HepG2 (cell line): ENCODE measurements at regions not wholly inside any gene's neighbourhood (a gene's known extent, or its start where the extent isn't known, plus 50 kb on each side); places are given as distances from the start of the nearest gene placed in this dataset.

Experiments
- CCAR2 ChIP-seq: fragments of 200-400 bp; formaldehyde crosslinking; optimal IDR thresholded peaks from 2 replicates; pipeline ENCODE3; 2018; ENCODE audit warnings: low read depth, mild to moderate bottlenecking, low read length, moderate library complexity
- FOXK1 ChIP-seq: sonication (generic); formaldehyde crosslinking; IDR thresholded peaks from 2 replicates; pipeline ENCODE4 v1.4.0; 2020; ENCODE audit warnings: low read depth, missing genetic modification reagents, borderline replicate concordance
- TCF12 ChIP-seq, 2 experiments: fragments of 450-650 bp in 1 of 2; sonication (generic) in 1 of 2; formaldehyde crosslinking in 1 of 2; IDR thresholded peaks; 2 replicates each; pipeline versions ENCODE4 v1.6.1 to v1.8.0; 2017 to 2022; ENCODE audit warnings: antibody characterized with exemption in 1 of 2, mild to moderate bottlenecking in 1 of 2, missing genetic modification reagents in 1 of 2, moderate library complexity in 1 of 2
- ZKSCAN5 ChIP-seq: sonication (generic); formaldehyde crosslinking; IDR thresholded peaks from 2 replicates; pipeline ENCODE4 v1.5.1; 2020; ENCODE audit warnings: mild to moderate bottlenecking, missing genetic modification reagents
- ZNF30 ChIP-seq: sonication (generic); formaldehyde crosslinking; IDR thresholded peaks from 2 replicates; pipeline ENCODE4 v1.5.0; 2020; ENCODE audit warnings: mild to moderate bottlenecking, missing genetic modification reagents
- ZNF589 ChIP-seq: sonication (generic); formaldehyde crosslinking; conservative IDR thresholded peaks from 2 replicates; pipeline ENCODE4 v1.8.0; 2022; ENCODE audit warnings: mild to moderate bottlenecking, moderate library complexity, missing genetic modification reagents
- TF ChIP-seq, protein P1 (sequence below), 2 experiments: IDR thresholded peaks; 2 replicates each; pipeline ENCODE4 v1.6.1; 2011 to 2012; ENCODE audit warnings: low read length in 2 of 2, borderline replicate concordance in 1 of 2, low read depth in 1 of 2, mild to moderate bottlenecking in 1 of 2, moderate library complexity in 1 of 2
- TF ChIP-seq, protein P2 (sequence below), 2 experiments: fragments of 450-650 bp in 1 of 2; sonication (generic) in 1 of 2; formaldehyde crosslinking; IDR thresholded peaks; 2 replicates each; pipeline versions ENCODE4 v1.5.0 to v1.8.0; 2020 to 2022; ENCODE audit warnings: mild to moderate bottlenecking in 1 of 2, missing genetic modification reagents in 1 of 2
- TF ChIP-seq, protein P3 (sequence below): sonication (generic); formaldehyde crosslinking; IDR thresholded peaks from 2 replicates; pipeline ENCODE4 v1.8.1; 2023; ENCODE audit warnings: mild to moderate bottlenecking, inconsistent platforms, moderate library complexity, missing genetic modification reagents, borderline replicate concordance
- TF ChIP-seq, protein P4 (sequence below): IDR thresholded peaks from 2 replicates; pipeline ENCODE4 v1.4.0; 2020; ENCODE audit warnings: mild to moderate bottlenecking, missing genetic modification reagents

DNA sequence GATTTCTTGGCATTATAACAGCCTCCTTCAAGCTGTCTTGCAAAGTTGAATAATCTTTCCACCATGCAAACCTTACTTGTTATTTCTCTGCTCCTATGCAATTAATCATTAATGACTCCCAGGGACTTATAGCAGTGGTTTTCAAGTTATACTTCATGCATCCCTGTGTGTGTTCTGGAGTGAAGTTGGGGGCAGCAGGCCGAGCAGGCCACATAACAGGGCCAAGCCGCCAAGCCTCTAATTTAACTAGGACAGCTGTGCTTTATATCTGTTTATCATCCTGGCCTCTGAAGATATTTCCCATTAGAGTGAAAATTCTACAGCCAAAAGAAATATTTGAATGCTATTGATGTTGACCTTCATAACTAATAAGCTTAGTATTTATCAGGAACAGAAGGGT, 133.5 kb upstream of the PAK3 start (continued):
- TF ChIP-seq, protein P1, sequence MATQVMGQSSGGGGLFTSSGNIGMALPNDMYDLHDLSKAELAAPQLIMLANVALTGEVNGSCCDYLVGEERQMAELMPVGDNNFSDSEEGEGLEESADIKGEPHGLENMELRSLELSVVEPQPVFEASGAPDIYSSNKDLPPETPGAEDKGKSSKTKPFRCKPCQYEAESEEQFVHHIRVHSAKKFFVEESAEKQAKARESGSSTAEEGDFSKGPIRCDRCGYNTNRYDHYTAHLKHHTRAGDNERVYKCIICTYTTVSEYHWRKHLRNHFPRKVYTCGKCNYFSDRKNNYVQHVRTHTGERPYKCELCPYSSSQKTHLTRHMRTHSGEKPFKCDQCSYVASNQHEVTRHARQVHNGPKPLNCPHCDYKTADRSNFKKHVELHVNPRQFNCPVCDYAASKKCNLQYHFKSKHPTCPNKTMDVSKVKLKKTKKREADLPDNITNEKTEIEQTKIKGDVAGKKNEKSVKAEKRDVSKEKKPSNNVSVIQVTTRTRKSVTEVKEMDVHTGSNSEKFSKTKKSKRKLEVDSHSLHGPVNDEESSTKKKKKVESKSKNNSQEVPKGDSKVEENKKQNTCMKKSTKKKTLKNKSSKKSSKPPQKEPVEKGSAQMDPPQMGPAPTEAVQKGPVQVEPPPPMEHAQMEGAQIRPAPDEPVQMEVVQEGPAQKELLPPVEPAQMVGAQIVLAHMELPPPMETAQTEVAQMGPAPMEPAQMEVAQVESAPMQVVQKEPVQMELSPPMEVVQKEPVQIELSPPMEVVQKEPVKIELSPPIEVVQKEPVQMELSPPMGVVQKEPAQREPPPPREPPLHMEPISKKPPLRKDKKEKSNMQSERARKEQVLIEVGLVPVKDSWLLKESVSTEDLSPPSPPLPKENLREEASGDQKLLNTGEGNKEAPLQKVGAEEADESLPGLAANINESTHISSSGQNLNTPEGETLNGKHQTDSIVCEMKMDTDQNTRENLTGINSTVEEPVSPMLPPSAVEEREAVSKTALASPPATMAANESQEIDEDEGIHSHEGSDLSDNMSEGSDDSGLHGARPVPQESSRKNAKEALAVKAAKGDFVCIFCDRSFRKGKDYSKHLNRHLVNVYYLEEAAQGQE (IDR thresholded peaks at IDR 0.05; ENCODE audit: borderline replicate concordance in 1 of 2, low read depth in 1 of 2, low read length in 2 of 2) = no peak
- TF ChIP-seq ZKSCAN5 (no peak), FOXK1 (CRISPR knock-in tag) (no peak), TCF12 (IDR thresholded peaks at IDR 0.05) (no peak), TCF12 (CRISPR knock-in tag; IDR thresholded peaks at IDR 0.05) (no peak), CCAR2 (no peak), ZNF589 (CRISPR knock-in tag) (no peak), ZNF30 (CRISPR knock-in tag) (no peak)
- TF ChIP-seq, protein P2, sequence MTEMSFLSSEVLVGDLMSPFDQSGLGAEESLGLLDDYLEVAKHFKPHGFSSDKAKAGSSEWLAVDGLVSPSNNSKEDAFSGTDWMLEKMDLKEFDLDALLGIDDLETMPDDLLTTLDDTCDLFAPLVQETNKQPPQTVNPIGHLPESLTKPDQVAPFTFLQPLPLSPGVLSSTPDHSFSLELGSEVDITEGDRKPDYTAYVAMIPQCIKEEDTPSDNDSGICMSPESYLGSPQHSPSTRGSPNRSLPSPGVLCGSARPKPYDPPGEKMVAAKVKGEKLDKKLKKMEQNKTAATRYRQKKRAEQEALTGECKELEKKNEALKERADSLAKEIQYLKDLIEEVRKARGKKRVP (CRISPR knock-in tag; IDR thresholded peaks at IDR 0.05) = no peak
- TF ChIP-seq, protein P3, sequence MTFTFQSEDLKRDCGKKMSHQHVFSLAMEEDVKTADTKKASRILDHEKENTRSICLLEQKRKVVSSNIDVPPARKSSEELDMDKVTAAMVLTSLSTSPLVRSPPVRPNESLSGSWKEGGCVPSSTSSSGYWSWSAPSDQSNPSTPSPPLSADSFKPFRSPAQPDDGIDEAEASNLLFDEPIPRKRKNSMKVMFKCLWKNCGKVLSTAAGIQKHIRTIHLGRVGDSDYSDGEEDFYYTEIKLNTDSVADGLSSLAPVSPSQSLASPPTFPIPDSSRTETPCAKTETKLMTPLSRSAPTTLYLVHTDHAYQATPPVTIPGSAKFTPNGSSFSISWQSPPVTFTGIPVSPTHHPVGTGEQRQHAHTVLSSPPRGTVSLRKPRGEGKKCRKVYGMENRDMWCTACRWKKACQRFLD (CRISPR knock-in tag) = no peak
- TF ChIP-seq, protein P4, sequence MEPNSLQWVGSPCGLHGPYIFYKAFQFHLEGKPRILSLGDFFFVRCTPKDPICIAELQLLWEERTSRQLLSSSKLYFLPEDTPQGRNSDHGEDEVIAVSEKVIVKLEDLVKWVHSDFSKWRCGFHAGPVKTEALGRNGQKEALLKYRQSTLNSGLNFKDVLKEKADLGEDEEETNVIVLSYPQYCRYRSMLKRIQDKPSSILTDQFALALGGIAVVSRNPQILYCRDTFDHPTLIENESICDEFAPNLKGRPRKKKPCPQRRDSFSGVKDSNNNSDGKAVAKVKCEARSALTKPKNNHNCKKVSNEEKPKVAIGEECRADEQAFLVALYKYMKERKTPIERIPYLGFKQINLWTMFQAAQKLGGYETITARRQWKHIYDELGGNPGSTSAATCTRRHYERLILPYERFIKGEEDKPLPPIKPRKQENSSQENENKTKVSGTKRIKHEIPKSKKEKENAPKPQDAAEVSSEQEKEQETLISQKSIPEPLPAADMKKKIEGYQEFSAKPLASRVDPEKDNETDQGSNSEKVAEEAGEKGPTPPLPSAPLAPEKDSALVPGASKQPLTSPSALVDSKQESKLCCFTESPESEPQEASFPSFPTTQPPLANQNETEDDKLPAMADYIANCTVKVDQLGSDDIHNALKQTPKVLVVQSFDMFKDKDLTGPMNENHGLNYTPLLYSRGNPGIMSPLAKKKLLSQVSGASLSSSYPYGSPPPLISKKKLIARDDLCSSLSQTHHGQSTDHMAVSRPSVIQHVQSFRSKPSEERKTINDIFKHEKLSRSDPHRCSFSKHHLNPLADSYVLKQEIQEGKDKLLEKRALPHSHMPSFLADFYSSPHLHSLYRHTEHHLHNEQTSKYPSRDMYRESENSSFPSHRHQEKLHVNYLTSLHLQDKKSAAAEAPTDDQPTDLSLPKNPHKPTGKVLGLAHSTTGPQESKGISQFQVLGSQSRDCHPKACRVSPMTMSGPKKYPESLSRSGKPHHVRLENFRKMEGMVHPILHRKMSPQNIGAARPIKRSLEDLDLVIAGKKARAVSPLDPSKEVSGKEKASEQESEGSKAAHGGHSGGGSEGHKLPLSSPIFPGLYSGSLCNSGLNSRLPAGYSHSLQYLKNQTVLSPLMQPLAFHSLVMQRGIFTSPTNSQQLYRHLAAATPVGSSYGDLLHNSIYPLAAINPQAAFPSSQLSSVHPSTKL = no peak
